Thoracic aorta (tissue), 2 donors: ENCODE measurements at regions not wholly inside any gene's neighbourhood (a gene's known extent, or its start where the extent isn't known, plus 50 kb on each side); places are given as distances from the start of the nearest gene placed in this dataset.

ENCODE experiments used
- ATAC-seq: fragments of 150-250 bp; one replicate; pipeline ENCODE4 v1.8.0; 2017; ENCODE audit warnings: low read depth; ENCODE audit not compliant: insufficient number of reproducible peaks, low FRiP score
- DNase-seq: peaks from one replicate; pipeline ENCODE4 v3.0.0-alpha.2; 2020; ENCODE audit warnings: low spot score
- H3K27ac ChIP-seq, 2 donors: fragments of 200-600 bp; sonication (generic); 1 replicate in 1 of 2; 2 replicates in 1 of 2; pipeline ENCODE4 v1.5.1; 2016; ENCODE audit warnings: mild to moderate bottlenecking in 2 of 2, moderate library complexity in 2 of 2
- H3K27me3 ChIP-seq: fragments of 200-600 bp; sonication (generic); replicated peaks from 2 replicates; pipeline ENCODE4 v1.6.0; 2016; ENCODE audit warnings: mild to moderate bottlenecking; ENCODE audit not compliant: insufficient read depth
- H3K36me3 ChIP-seq: fragments of 200-600 bp; sonication (generic); one replicate; pipeline ENCODE4 v1.5.1; 2016
- H3K4me1 ChIP-seq, 2 donors: fragments of 200-600 bp; sonication (generic); 1 replicate in 1 of 2; 2 replicates in 1 of 2; pipeline versions ENCODE4 v1.5.1 to v1.6.0; 2016; ENCODE audit warnings: low read depth in 2 of 2, mild to moderate bottlenecking in 1 of 2; ENCODE audit not compliant: control insufficient read depth in 1 of 2
- H3K4me3 ChIP-seq: fragments of 200-600 bp; sonication (generic); 2 replicates; pipeline ENCODE4 v1.5.1; 2016; ENCODE audit warnings: mild to moderate bottlenecking
- H3K9me3 ChIP-seq: fragments of 200-600 bp; sonication (generic); 2 replicates; pipeline ENCODE4 v1.5.1; 2016
- TF ChIP-seq, protein P1 (sequence below): fragments of 200-600 bp; sonication (generic); IDR thresholded peaks from one replicate; pipeline ENCODE4 v1.5.1; 2019; ENCODE audit warnings: antibody characterized with exemption

DNA sequence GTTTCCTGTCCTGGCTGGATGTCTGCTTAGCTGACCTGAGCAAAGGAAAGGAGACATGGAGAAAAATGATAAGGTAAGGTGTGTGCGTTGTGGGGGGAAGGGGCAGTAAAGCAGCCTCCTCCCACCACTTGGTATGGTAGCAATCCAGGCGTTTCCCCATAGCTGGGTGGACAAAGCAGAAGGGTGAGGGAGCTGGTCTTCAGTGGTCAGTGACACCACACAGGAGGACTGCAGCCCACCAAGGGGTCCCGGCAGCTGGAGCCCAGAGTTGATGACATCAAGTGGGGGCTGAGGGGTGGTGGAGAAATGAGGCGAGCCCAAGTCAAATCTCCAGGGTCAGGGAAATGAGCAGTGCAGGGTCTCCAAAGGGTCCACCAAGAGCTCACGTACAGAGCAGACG, 69.3 kb upstream of the LRRN2 start:
- Histone ChIP-seq H3K4me3 (no peak overlapping the region), H3K9me3 (no peaks in the 10 kb centered on the region), H3K27me3 (no peaks in the 10 kb centered on the region), H3K4me1 (no peaks in the 10 kb centered on the region), H3K27ac (no peak overlapping the region), H3K36me3 (no peaks in the 10 kb centered on the region)
- TF ChIP-seq, protein P1, sequence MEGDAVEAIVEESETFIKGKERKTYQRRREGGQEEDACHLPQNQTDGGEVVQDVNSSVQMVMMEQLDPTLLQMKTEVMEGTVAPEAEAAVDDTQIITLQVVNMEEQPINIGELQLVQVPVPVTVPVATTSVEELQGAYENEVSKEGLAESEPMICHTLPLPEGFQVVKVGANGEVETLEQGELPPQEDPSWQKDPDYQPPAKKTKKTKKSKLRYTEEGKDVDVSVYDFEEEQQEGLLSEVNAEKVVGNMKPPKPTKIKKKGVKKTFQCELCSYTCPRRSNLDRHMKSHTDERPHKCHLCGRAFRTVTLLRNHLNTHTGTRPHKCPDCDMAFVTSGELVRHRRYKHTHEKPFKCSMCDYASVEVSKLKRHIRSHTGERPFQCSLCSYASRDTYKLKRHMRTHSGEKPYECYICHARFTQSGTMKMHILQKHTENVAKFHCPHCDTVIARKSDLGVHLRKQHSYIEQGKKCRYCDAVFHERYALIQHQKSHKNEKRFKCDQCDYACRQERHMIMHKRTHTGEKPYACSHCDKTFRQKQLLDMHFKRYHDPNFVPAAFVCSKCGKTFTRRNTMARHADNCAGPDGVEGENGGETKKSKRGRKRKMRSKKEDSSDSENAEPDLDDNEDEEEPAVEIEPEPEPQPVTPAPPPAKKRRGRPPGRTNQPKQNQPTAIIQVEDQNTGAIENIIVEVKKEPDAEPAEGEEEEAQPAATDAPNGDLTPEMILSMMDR = no peak
- DNase-seq (no peak), ATAC-seq (no peak)

DNA sequence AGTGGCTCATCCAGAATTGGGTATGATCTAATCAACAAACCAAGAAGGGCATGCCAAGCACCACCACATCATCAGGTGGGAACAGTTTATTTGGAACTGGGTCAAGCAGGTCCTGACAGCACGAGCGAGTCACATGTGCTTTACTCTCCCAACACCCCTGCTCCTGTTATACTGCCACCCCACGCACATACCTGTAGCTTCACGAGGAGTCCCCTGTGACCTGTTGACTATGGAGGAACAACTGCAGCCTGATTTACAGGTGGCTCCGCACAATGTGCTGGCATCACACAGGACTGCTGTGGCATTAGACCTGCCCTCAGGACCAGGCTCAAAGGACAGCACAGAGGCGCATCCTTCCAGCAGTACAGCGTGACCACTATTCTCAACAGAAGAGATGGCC, 70.8 kb upstream of the LRRN2 start:
- DNase-seq = no peak
- Histone ChIP-seq H3K9me3 (no peaks in the 10 kb centered on the region), H3K4me3 (no peak overlapping the region), H3K36me3 (no peaks in the 10 kb centered on the region), H3K4me1 (no peaks in the 10 kb centered on the region), H3K27me3 (no peaks in the 10 kb centered on the region), H3K27ac (no peak overlapping the region)
- TF ChIP-seq, protein P1 = no peak
- ATAC-seq = no peak

DNA sequence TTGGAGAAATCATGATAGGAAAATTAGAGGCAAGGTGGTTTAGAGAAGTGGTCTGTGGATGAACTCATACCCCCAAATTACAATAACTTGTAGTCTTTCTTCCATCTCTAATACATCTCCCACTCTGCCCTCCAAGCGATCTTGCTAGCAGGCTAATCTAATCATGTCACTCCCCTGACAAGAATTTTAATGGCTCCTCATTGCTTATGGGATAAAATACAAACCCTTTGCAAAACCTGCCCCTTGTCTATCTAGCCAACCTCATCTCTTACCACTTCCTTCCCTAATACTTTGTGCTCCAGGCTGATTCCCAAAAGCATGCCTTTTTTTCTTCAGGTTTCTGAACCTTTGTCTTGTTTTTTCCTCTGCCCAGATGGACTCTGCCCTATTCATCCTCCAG, 71.3 kb upstream of the LRRN2 start:
- DNase-seq = no peak
- H3K27ac ChIP-seq = no peak overlapping the region
- no peaks in the 10 kb centered on the region for H3K9me3 ChIP-seq
- TF ChIP-seq, protein P1 = no peak
- no peak overlapping the region for H3K4me3 ChIP-seq
- H3K4me1 ChIP-seq = no peaks in the 10 kb centered on the region
- H3K27me3 ChIP-seq = no peaks in the 10 kb centered on the region
- ATAC-seq = no peak
- no peaks in the 10 kb centered on the region for H3K36me3 ChIP-seq

DNA sequence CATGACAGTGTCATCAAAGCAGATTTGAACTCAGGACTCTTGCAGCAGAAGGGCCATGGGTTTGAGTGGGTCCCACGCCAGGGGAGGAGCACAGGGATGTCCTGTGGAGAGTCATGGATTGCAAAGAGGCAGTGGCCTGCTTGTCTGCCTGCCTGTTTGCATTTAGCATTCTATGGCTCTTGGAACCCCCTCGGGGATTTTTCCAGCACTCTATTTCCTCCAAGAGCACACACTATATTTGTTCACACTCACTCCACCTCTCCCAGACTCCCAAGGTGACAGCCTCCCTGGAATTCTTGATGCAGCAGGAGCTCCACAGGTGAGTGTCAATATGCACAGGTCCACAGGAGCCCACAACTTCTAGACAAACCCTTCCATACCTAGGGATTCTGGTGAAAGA, 73.1 kb upstream of the LRRN2 start:
- H3K4me1 ChIP-seq = peaks cover 0 to 2% of the 10 kb centered on the region in 2 donors
- TF ChIP-seq, protein P1 = no peak
- no peak for DNase-seq

DNA sequence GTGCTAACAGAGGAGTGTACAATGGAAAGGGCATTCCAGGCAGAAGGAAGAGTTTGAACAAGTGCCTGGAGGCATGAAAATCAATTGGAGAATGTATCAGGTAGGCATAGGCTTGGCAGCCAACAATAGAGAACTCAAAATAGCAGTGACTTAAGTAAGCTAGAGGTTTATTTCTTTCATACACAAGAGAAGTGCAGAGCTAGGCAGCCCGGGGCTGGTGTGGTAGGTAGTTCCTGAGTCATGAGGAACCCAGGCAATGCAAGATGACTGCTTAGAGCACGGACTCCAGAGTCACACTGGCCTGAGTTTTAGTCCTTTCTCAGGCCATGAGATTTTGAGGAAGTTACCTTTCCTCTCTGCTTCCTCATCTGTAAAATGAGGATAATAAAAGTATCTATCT, 74.8 kb upstream of the LRRN2 start:
- TF ChIP-seq, protein P1 = no peak
- peaks cover 0 to 9% of the 10 kb centered on the region in 2 donors for H3K4me1 ChIP-seq
- H3K36me3 ChIP-seq = no peaks in the 10 kb centered on the region
- H3K27ac ChIP-seq = no peak overlapping the region
- H3K4me3 ChIP-seq = no peak overlapping the region
- DNase-seq = no peak
- no peaks in the 10 kb centered on the region for H3K27me3 ChIP-seq
- no peaks in the 10 kb centered on the region for H3K9me3 ChIP-seq
- no peak for ATAC-seq

More for the DNA sequence above, 73.1 kb upstream of the LRRN2 start:
- ATAC-seq = no peak
- Histone ChIP-seq H3K27me3 (no peaks in the 10 kb centered on the region), H3K9me3 (no peaks in the 10 kb centered on the region), H3K36me3 (no peaks in the 10 kb centered on the region), H3K4me3 (no peak overlapping the region), H3K27ac (no peak overlapping the region)
